Heart left ventricle (tissue), 16 donors: ENCODE measurements at regions not wholly inside any gene's neighbourhood (a gene's known extent, or its start where the extent isn't known, plus 50 kb on each side); places are given as distances from the start of the nearest gene placed in this dataset.

Experiments
- ATAC-seq, 4 donors: fragments of 200-7000 bp; cut with Tn5 transposase; one replicate each; pipeline ENCODE4 v1.9.1; 2020 to 2022; ENCODE audit warnings: moderate library complexity in 4 of 4, mild to moderate bottlenecking in 3 of 4, moderate number of reproducible peaks in 1 of 4
- DNase-seq, 5 donors: peaks; one replicate each; pipeline ENCODE4 v3.0.0-alpha.2; 2020
- H3K27ac ChIP-seq, 12 donors: fragments of 200-600 bp; sonication (generic) in 4 of 12; one replicate each; pipeline versions ENCODE4 v1.5.0 to v1.8.0; 2016 to 2022; ENCODE audit warnings: mild to moderate bottlenecking in 2 of 12
- H3K27me3 ChIP-seq, 9 donors: fragments of 200-600 bp; sonication (generic) in 2 of 9; one replicate each; pipeline versions ENCODE4 v1.5.1 to v1.8.0; 2016 to 2022; ENCODE audit warnings: mild to moderate bottlenecking in 3 of 9
- H3K36me3 ChIP-seq, 9 donors: fragments of 200-600 bp; sonication (generic) in 2 of 9; one replicate each; pipeline versions ENCODE4 v1.5.0 to v1.8.0; 2018 to 2022; ENCODE audit warnings: mild to moderate bottlenecking in 2 of 9
- H3K4me1 ChIP-seq, 12 donors: fragments of 200-600 bp; sonication (generic) in 4 of 12; one replicate each; pipeline versions ENCODE4 v1.5.0 to v1.8.0; 2016 to 2022; ENCODE audit warnings: mild to moderate bottlenecking in 3 of 12
- H3K4me3 ChIP-seq, 12 donors: fragments of 200-600 bp; sonication (generic) in 4 of 12; one replicate each; pipeline versions ENCODE4 v1.5.0 to v1.8.0; 2017 to 2022; ENCODE audit warnings: mild to moderate bottlenecking in 9 of 12, moderate library complexity in 4 of 12
- H3K9me3 ChIP-seq, 12 donors: fragments of 200-600 bp; sonication (generic) in 4 of 12; one replicate each; pipeline versions ENCODE4 v1.5.0 to v1.8.0; 2016 to 2022; ENCODE audit warnings: mild to moderate bottlenecking in 1 of 12
- POLR2A ChIP-seq, 2 donors: fragments of 450-650 bp; IDR thresholded peaks; one replicate each; pipeline ENCODE4 v1.6.1; 2017; ENCODE audit warnings: antibody characterized with exemption in 2 of 2, mild to moderate bottlenecking in 2 of 2, moderate library complexity in 2 of 2
- WGBS, 4 donors: extraction: QIAGEN DNeasy Blood & Tissue Kit in 2 of 4; methylation state at CpG; one replicate each; pipeline versions ENCODE4 v1.1.5 to v1.1.7; 2013 to 2018; 5-methylcytosine and 5-hydroxymethylcytosine counted together
- intact Hi-C, 10 donors: fragments of 100-400 bp; cut with DNase I; formaldehyde crosslinking; loops; one replicate each; pipeline versions ENCODE4 v1.11.1 to v1.14.2; 2022
- TF ChIP-seq, protein P1 (sequence below), 12 donors: fragments of 200-600 bp; sonication (generic) in 4 of 12; IDR thresholded peaks; one replicate each; pipeline versions ENCODE4 v1.5.0 to v1.8.0; 2018 to 2022; ENCODE audit warnings: antibody characterized with exemption in 12 of 12, mild to moderate bottlenecking in 5 of 12
- donor health status: ischemic (EF 13 %, LVEDD 7.1; RV severe dilation, severe dysfunction).
- donor health status: healthy with polysubstance abuse.
- donor health status: DM: no; HTN: yes; CAD: no.
- donor health status: DM: no; HTN: no; CAD: no.
- donor health status: ischemic (EF 25% LVEDD 6.9; RV normal size, moderate dysfunction).
- donor health status: ischemic (EF 25% LVEDD 5.7; RV mildly dilated, moderate dysfunction).
- donor health status: healthy.
- donor health status: DM: yes; HTN: yes; CAD: no.
- donor health status: ischemic (EF 35%, LVEDD 5.7; RV mildly dilated, moderate dysfunction).
- donor health status: nonischemic (EF 11% LVEDD 7.7; RV severe dilation, severe dysfunction).
- donor health status: DM: yes; HTN: yes; CAD: no.
- donor health status: PGD.
- donor health status: ischemic (EF 29% LVEDD 5.4; RV normal size, mild dysfunction).
- donor health status: nonischemic (EF 23%, LVEDD 6.1; RV moderate dilation, normal function).

DNA sequence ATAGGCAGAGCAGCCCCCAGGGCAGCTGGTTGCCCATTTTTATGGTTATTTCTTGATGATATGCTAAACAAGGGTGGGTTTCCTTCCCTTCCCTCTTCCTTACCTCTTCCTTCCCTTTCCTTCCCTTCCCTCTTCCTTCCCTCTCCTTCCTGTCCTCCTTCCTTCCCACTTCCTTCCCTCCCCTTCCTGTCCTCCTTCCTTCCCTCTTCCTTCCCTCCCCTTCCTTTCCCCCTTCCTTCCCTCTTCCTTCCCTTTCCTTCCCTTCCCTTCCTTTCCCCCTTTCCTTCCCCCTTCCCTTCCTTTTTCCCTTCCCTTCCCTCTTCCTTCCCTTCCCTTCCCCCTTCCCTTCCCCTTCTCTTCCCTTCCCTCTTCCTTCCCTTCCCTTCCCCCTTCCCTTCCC, 87.7 kb downstream of the MAP1LC3B2 start:
- H3K36me3 ChIP-seq = no peaks in the 10 kb centered on the region
- peaks cover 0 to 7% (median 0%) of the 10 kb centered on the region in 12 donors for H3K9me3 ChIP-seq
- DNase-seq (no peak), ATAC-seq (no peak)
- peaks cover 0 to 12% (median 0%) of the 10 kb centered on the region in 12 donors for H3K4me1 ChIP-seq
- no peak overlapping the region for H3K4me3 ChIP-seq
- intact Hi-C loops = no loop called here
- TF ChIP-seq, protein P1, sequence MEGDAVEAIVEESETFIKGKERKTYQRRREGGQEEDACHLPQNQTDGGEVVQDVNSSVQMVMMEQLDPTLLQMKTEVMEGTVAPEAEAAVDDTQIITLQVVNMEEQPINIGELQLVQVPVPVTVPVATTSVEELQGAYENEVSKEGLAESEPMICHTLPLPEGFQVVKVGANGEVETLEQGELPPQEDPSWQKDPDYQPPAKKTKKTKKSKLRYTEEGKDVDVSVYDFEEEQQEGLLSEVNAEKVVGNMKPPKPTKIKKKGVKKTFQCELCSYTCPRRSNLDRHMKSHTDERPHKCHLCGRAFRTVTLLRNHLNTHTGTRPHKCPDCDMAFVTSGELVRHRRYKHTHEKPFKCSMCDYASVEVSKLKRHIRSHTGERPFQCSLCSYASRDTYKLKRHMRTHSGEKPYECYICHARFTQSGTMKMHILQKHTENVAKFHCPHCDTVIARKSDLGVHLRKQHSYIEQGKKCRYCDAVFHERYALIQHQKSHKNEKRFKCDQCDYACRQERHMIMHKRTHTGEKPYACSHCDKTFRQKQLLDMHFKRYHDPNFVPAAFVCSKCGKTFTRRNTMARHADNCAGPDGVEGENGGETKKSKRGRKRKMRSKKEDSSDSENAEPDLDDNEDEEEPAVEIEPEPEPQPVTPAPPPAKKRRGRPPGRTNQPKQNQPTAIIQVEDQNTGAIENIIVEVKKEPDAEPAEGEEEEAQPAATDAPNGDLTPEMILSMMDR (IDR thresholded peaks at IDR 0.05) = no peak
- no peak for TF ChIP-seq POLR2A (IDR thresholded peaks at IDR 0.05)
- H3K27me3 ChIP-seq = peaks cover 0 to 4% (median 0%) of the 10 kb centered on the region in 9 donors
- no peak overlapping the region for H3K27ac ChIP-seq

DNA sequence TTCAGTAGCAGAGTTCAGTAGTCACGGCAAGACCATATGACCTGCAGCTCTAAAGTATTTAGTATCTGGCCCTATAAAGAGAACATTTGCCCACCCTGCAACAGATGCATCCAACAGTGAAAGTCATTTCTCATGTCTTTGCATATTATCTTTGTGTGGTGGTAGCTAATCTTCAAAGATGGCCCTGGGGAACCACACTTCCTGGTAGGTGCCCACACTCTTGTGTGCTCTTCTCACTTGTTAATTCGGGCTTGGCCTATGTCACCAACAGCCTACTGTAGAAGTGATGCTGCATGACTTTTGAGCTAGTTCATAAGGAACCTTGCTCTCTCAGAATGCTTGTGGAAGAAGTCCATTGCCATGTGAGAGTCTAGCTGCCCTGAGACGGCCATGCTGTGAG, 85.6 kb downstream of the MAP1LC3B2 start:
- Histone ChIP-seq H3K4me1 (peaks cover 0 to 9% (median 0%) of the 10 kb centered on the region in 12 donors), H3K4me3 (no peak overlapping the region), H3K27me3 (peaks cover 0 to 4% (median 0%) of the 10 kb centered on the region in 9 donors), H3K27ac (no peak overlapping the region), H3K9me3 (peaks cover 0 to 7% (median 0%) of the 10 kb centered on the region in 12 donors), H3K36me3 (no peaks in the 10 kb centered on the region)
- TF ChIP-seq POLR2A (IDR thresholded peaks at IDR 0.05) = no peak
- TF ChIP-seq, protein P1 (IDR thresholded peaks at IDR 0.05) = no peak
- intact Hi-C loops = no loop called here
- WGBS, 4 donors = 96 to 100% (median 97%) methylated on average over 2 to 3 of the region's 3 CpGs
- ATAC-seq (no peak), DNase-seq (no peak)

DNA sequence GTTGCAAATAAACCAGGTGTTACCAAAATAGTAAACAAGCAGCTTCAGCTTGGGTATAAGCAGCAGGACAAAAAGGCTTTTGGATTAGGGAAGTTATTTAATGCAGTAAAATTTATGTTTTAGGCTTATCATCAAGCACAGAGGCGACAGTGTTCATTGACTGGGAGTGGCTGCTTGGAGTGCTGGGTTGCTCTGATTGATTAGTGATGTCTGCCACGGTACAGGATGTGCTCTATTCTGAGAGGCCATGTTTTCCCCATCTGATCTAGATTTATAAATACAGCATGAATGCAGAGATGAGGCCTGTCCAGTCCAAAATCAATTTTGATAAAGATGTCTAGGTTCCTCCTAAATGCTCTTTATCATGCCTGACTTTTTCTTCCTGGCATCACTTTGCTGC, 83.5 kb downstream of the MAP1LC3B2 start:
- Histone ChIP-seq H3K4me1 (peaks cover 0 to 10% (median 0%) of the 10 kb centered on the region in 12 donors), H3K27me3 (peaks cover 0 to 4% (median 0%) of the 10 kb centered on the region in 9 donors), H3K36me3 (no peaks in the 10 kb centered on the region), H3K4me3 (no peak overlapping the region), H3K9me3 (peaks cover 0 to 7% (median 0%) of the 10 kb centered on the region in 12 donors), H3K27ac (no peak overlapping the region)
- TF ChIP-seq POLR2A (IDR thresholded peaks at IDR 0.05) = no peak
- TF ChIP-seq, protein P1 (IDR thresholded peaks at IDR 0.05) = no peak
- no peak for ATAC-seq
- WGBS, 4 donors = 84 to 94% (median 89%) methylated on average over 2 of the region's 2 CpGs
- DNase-seq = no peak
- intact Hi-C loops = no loop called here

DNA sequence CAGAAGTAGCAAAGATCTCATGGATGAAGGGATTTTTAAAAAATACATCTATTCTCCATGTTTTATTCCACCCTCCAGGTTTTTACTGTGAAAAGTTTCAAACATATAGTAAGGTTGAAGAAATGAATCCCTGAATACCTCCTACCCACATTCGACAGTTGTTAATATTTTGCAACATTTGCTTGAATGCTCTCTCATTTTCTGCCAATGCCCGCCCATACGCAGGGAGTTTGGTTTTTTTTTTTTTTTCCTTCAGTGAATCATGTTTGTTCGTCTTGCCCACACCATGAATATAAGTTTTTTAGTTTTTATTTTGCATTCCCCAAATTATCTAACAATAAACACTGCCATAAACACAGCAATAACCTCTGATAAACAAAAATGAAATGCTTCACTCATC, 82.9 kb downstream of the MAP1LC3B2 start:
- no peak for DNase-seq
- 78 to 93% (median 88%) methylated on average over 4 of the region's 4 CpGs for WGBS, 4 donors

More for the DNA sequence above, 82.9 kb downstream of the MAP1LC3B2 start:
- peaks cover 0 to 4% (median 0%) of the 10 kb centered on the region in 9 donors for H3K27me3 ChIP-seq
- no peak for ATAC-seq
- TF ChIP-seq, protein P1 (IDR thresholded peaks at IDR 0.05) = no peak
- TF ChIP-seq POLR2A (IDR thresholded peaks at IDR 0.05) = no peak
- peaks cover 0 to 7% (median 0%) of the 10 kb centered on the region in 12 donors for H3K9me3 ChIP-seq
- no peak overlapping the region for H3K27ac ChIP-seq
- H3K4me1 ChIP-seq = peaks cover 0 to 13% (median 0%) of the 10 kb centered on the region in 12 donors
- H3K36me3 ChIP-seq = no peaks in the 10 kb centered on the region
- no peak overlapping the region for H3K4me3 ChIP-seq
- intact Hi-C loops = no loop called here
